Tibial artery (tissue), 4 donors: ENCODE measurements at regions not wholly inside any gene's neighbourhood (a gene's known extent, or its start where the extent isn't known, plus 50 kb on each side); places are given as distances from the start of the nearest gene placed in this dataset.

Experiments
- DNase-seq, 2 donors: peaks; one replicate each; pipeline ENCODE4 v3.0.0-alpha.2; 2019
- H3K27ac ChIP-seq, 2 donors: fragments of 200-600 bp; sonication (generic) in 1 of 2; 1 replicate in 1 of 2; 2 replicates in 1 of 2; pipeline ENCODE4 v1.5.1; 2018 to 2019; ENCODE audit warnings: mild to moderate bottlenecking in 1 of 2
- H3K27me3 ChIP-seq, 2 donors: fragments of 200-600 bp; sonication (generic) in 1 of 2; one replicate each; pipeline versions ENCODE4 v1.5.1 to v1.6.0; 2016 to 2019
- H3K36me3 ChIP-seq, 3 donors: fragments of 200-600 bp; sonication (generic) in 2 of 3; one replicate each; pipeline ENCODE4 v1.5.1; 2016 to 2019; ENCODE audit warnings: mild to moderate bottlenecking in 2 of 3
- H3K4me1 ChIP-seq, 4 donors: fragments of 200-600 bp; sonication (generic) in 2 of 4; 1 replicate in 3 of 4; 2 replicates in 1 of 4; pipeline ENCODE4 v1.5.1; 2016 to 2019
- H3K4me3 ChIP-seq, 2 donors: fragments of 200-600 bp; sonication (generic) in 1 of 2; 1 replicate in 1 of 2; 2 replicates in 1 of 2; pipeline ENCODE4 v1.5.1; 2018 to 2019; ENCODE audit warnings: mild to moderate bottlenecking in 2 of 2
- H3K9me3 ChIP-seq, 3 donors: fragments of 200-600 bp; sonication (generic) in 1 of 3; one replicate each; pipeline ENCODE4 v1.5.1; 2016 to 2019
- CTCF ChIP-seq, 2 experiments: fragments of 200-600 bp in 1 of 2; fragments of 450-650 bp in 1 of 2; IDR thresholded peaks; one replicate each; pipeline ENCODE4 v1.5.1; 2017 to 2019; ENCODE audit warnings: antibody characterized with exemption in 2 of 2, mild to moderate bottlenecking in 1 of 2, moderate library complexity in 1 of 2
- intact Hi-C: fragments of 100-400 bp; cut with DNase I; formaldehyde crosslinking; loops from one replicate; pipeline ENCODE4 v1.15.0; 2023; ENCODE audit warnings: low total_unique reads

GRCh38 chr17:77300016-77300686 is 159.4 kb downstream of the SEC14L1 start:
- no peak overlapping the region for H3K27ac ChIP-seq
- H3K4me1 ChIP-seq, result peaks cover 0 to 3% (median 0%) of the 10 kb centered on the region in 4 donors
- TF ChIP-seq CTCF (IDR thresholded peaks at IDR 0.05), result no peak
- peaks cover 0 to 11% (median 7%) of the 10 kb centered on the region in 3 donors for H3K9me3 ChIP-seq
- intact Hi-C loops, result no loop called here
- H3K4me3 ChIP-seq, result no peak overlapping the region
- no peaks in the 10 kb centered on the region for H3K36me3 ChIP-seq
- H3K27me3 ChIP-seq, result peaks cover 0 to 5% of the 10 kb centered on the region in 2 donors
- DNase-seq, result no peak

- H3K27ac ChIP-seq, result no peak overlapping the region
These were observed 161.0 kb downstream of the SEC14L1 start for GRCh38 chr17:77301694-77302266.

GRCh38 chr17:77302682-77303081 is 161.9 kb downstream of the SEC14L1 start:
- intact Hi-C loops, result no loop called here

More at GRCh38 chr17:77301694-77302266, 161.0 kb downstream of the SEC14L1 start:
- intact Hi-C loops, result no loop called here
- no peak for DNase-seq
- TF ChIP-seq CTCF (IDR thresholded peaks at IDR 0.05), result no peak
- no peaks in the 10 kb centered on the region for H3K27me3 ChIP-seq
- H3K4me1 ChIP-seq, result peaks cover 0 to 4% (median 0%) of the 10 kb centered on the region in 4 donors
- no peaks in the 10 kb centered on the region for H3K36me3 ChIP-seq
- H3K9me3 ChIP-seq, result peaks cover 0 to 11% (median 7%) of the 10 kb centered on the region in 3 donors
- H3K4me3 ChIP-seq, result no peak overlapping the region

GRCh38 chr17:77303620-77304019 is 162.9 kb downstream of the SEC14L1 start:
- no peak for TF ChIP-seq CTCF (IDR thresholded peaks at IDR 0.05)
- peaks cover 0 to 8% (median 3%) of the 10 kb centered on the region in 3 donors for H3K9me3 ChIP-seq
- no peak overlapping the region for H3K4me3 ChIP-seq
- no peak overlapping the region for H3K27ac ChIP-seq
- H3K4me1 ChIP-seq, result peaks cover 0 to 22% (median 0%) of the 10 kb centered on the region in 4 donors
- intact Hi-C loops, result no loop called here
- no peaks in the 10 kb centered on the region for H3K27me3 ChIP-seq
- DNase-seq, result no peak
- no peaks in the 10 kb centered on the region for H3K36me3 ChIP-seq

More at GRCh38 chr17:77302682-77303081, 161.9 kb downstream of the SEC14L1 start:
- Histone ChIP-seq H3K4me3 (no peak overlapping the region), H3K27me3 (no peaks in the 10 kb centered on the region), H3K36me3 (no peaks in the 10 kb centered on the region), H3K27ac (no peak overlapping the region), H3K9me3 (peaks cover 0 to 11% (median 7%) of the 10 kb centered on the region in 3 donors), H3K4me1 (peaks cover 0 to 13% (median 0%) of the 10 kb centered on the region in 4 donors)
- no peak for DNase-seq
- no peak for TF ChIP-seq CTCF (IDR thresholded peaks at IDR 0.05)

GRCh38 chr17:77304051-77304745 is 163.4 kb downstream of the SEC14L1 start:
- no peaks in the 10 kb centered on the region for H3K27me3 ChIP-seq
- TF ChIP-seq CTCF (IDR thresholded peaks at IDR 0.05), result no peak
- no peak overlapping the region for H3K4me3 ChIP-seq
- peaks cover 0 to 2% (median 0%) of the 10 kb centered on the region in 3 donors for H3K9me3 ChIP-seq
- no peak overlapping the region for H3K27ac ChIP-seq
- intact Hi-C loops, result no loop called here
- H3K4me1 ChIP-seq, result peaks cover 0 to 28% (median 1%) of the 10 kb centered on the region in 4 donors
- no peaks in the 10 kb centered on the region for H3K36me3 ChIP-seq
- no peak for DNase-seq
